ENCODE measurements at regions not wholly inside any gene's neighbourhood (a gene's known extent, or its start where the extent isn't known, plus 50 kb on each side); places are given as distances from the start of the nearest gene placed in this dataset.
"Not testable (repeated sequence)": the region's sequence is repeated elsewhere in the genome, so short reads cannot be mapped to it uniquely, and the experiment has no call there.

DNA sequence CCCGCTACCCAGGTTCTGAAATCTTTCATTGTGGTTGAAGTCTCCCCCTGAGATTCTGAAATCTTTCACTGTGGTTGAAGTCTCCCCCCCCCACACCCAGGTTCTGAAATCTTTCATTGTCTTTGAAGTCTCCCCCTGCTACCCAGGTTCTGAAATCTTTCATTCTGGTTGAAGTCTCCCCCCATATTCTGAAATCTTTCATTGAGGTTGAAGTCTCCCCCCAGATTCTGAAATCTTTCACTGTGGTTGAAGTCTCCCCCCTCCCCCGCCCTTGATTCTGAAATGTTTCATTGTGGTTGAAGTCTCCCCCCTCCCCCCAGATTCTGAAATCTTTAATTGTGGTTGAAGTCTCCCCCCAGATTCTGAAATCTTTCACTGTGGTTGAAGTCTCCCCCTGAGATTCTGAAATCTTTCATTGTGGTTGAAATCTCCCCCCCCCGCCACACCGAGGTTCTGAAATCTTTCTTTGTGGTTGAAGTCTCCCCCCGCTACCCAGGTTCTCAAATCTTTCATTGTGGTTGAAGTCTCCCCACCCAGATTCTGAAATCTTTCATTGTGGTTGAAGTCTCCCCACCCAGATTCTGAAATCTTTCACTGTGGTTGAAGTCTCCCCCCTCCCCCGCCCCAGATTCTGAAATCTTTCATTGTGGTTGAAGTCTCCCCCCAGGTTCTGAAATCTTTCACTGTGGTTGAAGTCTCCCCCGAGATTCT lies 915.2 kb downstream of the BRD1 start:
- not testable (repeated sequence) for DNase-seq

DNA sequence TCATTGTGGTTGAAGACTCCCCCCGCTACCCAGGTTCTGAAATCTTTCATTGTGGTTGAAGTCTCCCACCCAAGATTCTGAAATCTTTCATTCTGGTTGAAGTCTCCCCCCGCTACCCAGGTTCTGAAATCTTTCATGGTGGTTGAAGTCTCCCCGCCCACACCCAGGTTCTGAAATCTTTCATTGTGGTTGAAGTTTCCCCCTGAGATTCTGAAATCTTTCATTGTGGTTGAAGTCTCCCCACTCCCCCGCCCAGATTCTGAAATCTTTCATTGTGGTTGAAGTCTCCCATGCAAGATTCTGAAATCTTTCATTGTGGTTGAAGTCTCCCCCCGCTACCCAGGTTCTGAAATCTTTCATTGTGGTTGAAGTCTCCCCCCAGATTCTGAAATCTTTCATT lies 916.0 kb downstream of the BRD1 start:
- DNase-seq: not testable (repeated sequence)

DNA sequence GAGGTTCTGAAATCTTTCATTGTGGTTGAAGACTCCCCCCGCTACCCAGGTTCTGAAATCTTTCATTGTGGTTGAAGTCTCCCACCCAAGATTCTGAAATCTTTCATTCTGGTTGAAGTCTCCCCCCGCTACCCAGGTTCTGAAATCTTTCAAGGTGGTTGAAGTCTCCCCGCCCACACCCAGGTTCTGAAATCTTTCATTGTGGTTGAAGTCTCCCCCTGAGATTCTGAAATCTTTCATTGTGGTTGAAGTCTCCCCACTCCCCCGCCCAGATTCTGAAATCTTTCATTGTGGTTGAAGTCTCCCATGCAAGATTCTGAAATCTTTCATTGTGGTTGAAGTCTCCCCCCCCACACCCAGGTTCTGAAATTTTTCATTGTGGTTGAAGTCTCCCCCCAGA lies 916.6 kb downstream of the BRD1 start:
- DNase-seq: not testable (repeated sequence)

DNA sequence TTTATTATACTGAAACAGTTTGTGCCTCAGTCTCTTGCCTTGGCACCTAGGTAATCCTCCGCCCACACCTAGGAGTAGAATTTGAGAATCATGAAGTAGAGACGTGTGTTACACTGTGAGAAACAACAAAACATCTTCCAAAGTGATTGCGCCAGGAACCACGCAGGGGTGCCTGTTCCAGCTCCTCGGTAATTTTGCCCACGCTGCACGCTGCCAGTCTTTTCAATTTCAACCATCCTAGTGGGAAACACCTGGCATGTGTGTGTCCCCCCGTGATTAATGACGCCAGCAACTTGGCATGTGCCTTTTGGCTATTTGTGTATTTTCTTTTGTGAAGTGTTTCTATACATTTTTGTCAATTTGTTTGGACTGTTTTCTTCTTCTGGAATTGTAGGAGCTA lies 919.1 kb downstream of the BRD1 start:
- DNase-seq: no peak

GRCh38 chr22:48907591-48907990 lies 920.1 kb downstream of the BRD1 start:
- DNase-seq: no peak

DNA sequence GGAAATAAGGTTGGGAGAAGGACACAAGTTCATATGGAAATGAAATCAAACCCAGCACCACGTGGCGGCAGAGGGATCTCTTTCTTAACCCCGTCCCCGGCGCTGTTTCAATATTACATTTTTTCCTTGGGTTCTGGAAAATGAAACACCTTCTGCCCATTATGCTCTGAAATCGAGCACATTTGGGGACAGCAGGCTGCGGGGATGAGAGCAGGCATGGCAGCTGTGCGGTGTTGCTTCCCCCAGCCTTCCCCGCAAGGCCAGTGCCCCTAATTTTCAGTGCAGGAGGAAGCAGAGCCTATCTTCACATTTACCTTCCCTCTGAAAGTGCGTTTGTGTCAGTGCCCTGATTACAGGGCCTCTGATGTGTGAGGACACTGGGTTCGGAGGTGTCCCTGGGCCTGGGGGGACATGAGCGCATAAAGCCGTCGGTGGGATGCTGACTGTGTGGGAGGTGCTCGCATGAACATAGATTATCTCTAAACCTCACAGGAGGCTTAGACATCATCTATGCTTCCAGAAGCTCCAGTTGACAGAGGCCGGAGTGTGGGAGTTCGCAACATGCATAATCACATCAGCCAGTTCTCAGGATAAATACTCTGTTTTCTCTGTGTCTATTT lies 921.3 kb downstream of the BRD1 start:
- no peak for DNase-seq

- DNase-seq: no peak
Observed at GRCh38 chr22:48905206-48905975, 922.3 kb downstream of the BRD1 start.

DNA sequence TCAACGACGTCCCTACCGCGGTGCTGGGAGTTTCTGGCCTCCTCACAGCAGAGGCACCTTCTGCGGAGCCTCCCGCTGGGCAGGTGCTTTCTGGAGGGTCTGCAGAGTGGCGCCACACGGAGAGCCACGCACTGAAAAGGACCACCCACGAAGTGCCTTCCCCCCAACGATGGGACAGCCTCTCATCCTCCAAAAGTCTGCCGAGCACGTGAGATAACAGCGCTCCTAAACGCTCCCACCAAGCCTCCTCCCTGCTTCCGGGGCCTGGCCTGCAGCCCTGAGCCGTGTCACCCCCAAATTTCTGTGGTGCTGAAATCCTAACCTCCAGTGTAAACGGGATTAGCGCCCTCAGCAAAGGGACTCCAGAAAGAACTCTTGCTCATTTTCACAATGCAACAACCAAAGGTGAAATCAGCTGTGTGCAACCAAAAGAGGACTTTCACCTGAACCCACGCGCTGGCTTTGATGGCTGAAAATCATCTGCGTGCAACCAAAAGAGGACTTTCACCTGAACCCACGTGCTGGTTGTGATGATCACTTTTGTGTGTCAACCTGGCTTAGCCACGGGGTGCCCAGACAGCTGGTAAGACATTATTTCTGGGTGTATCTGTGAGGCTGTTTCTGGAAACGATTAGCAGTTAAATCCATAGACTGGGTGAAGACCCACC lies 924.6 kb downstream of the BRD1 start:
- DNase-seq: no peak

DNA sequence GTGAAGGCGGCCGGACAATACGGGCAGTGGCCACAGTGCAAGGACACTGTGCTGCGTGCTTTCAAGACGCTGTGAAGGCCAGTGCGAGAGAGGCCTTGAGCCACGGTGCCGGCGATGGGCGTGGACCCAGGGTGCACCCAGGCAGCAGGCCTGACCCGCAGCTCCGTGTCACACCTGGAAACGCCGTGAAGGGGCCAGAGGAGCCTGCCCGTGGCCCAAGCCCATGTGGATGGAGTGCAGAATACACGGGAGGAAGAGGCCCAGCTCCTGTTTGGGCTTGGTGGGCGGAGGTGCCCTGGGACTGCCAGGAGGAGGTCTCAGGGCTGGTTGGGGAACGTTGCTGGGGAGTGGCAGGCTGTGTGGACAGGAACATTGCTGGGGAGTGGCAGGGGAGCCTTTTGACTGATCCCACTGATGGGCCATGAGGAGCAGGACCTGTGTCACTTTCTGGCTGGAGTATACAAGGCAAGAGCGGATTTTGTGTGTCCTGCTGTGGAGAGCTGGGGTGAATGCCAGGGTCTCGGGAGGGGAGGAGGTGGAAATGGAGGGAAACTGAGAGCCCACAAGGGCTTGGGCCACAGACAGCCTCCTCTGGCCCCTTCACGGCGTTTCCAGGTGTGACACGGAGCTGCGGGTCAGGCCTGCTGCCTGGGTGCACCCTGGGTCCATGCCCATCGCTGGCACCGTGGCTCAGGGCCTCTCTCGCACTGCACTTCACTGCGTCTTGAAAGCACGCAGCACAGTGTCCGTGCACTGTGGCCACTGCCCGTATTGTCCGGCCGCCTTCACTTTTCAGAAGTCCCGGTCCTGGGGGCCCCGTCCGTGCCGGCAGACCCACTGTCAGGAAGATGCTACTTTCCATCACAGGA lies 925.4 kb downstream of the BRD1 start:
- DNase-seq: no peak

DNA sequence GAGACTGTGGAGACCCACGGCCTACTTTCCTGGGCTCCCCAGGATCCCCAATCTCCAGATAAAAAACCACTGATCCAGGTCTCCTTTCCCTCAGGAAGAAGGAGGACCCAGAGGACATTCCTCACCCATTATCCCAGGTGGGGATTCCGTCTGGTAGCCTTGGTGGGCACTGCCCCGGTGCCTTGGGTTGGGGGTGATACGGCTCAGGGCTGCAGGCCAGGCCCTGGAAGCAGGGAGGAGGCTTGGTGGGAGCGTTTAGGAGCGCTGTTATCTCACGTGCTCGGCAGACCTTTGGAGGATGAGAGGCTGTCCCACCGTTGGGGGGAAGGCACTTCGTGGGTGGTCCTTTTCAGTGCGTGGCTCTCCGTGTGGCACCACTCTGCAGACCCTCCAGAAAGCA lies 926.3 kb downstream of the BRD1 start:
- no peak for DNase-seq

- no peak for DNase-seq
Observed at GRCh38 chr22:48900626-48901025, 927.0 kb downstream of the BRD1 start.

GRCh38 chr22:48900327-48900597 lies 927.4 kb downstream of the BRD1 start:
- DNase-seq: no peak

GRCh38 chr22:48899523-48900326 lies 927.9 kb downstream of the BRD1 start:
- DNase-seq: no peak

GRCh38 chr22:48898524-48899250 lies 929.0 kb downstream of the BRD1 start:
- no peak for DNase-seq

- no peak for DNase-seq
Observed at GRCh38 chr22:48897645-48898370, 929.9 kb downstream of the BRD1 start.

DNA sequence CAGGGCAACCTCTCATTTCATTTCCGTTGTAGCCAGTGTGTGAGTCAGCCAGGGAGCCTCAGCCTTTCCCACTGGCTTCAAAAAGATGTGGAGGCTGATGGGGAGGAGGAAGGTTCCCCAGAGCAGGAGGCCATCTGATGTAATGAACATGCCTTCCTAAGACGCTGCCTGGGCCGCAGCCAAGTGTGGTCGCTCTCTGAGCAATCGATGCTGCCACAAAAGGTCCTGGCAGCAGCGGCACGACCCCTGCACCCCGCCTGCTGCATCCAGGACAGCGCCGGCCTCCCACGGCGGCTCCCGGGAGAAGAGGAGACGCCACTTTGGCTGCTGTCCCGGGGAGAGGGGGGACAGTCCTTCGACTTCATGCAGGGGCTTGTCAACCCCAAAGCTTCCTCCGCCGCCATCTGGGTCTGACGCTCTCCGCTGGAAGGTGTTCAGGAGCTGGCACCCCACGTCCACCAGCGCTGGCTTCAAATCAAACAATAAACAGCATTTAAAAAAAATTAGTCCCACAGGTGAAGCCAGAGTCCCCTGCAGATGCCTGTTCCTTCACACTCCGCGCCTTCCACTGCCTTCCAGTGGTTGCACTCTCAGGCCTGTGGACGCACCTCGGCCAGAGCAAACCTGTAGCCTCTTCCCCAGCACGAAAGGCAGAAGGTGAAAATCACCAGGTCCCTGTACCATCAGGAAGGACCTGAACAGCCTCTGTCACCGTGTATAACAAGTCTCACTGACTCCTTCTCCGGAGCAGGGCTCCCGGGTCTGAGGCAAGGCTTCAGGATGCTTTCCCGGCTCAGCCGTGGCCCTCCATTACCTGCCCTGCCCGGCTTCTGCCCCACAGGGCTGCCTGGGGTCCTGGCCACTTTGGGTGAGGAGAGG lies 930.7 kb downstream of the BRD1 start:
- DNase-seq: no peak

- DNase-seq: no peak
Observed at GRCh38 chr22:48895831-48896765, 931.6 kb downstream of the BRD1 start.

DNA sequence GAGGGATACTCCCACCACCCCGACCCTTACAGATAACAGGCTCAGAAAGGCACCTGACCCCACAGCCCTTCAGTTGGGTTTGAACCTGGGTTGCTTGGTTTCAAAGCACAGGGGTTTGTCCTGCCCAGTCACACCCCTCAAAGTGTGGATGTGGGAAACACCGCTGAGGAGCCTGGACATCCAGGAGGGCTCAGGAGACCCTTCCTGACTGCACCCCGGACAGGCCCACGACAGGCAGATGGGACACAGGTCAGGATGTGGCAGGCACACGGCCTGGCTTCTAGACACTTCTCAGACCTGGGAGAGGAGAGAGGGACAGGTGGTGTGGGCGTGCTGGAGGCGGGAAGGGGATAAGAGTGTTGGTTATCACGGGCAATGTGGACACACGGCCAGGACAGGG lies 932.3 kb downstream of the BRD1 start:
- DNase-seq: no peak
